Body of pancreas (tissue), 4 donors: ENCODE measurements at regions not wholly inside any gene's neighbourhood (a gene's known extent, or its start where the extent isn't known, plus 50 kb on each side); places are given as distances from the start of the nearest gene placed in this dataset.

ENCODE experiments used
- CTCF ChIP-seq, 7 experiments: fragments of 450-650 bp in 4 of 7; fragments of 200-600 bp in 3 of 7; sonication (generic) in 3 of 7; IDR thresholded peaks; one replicate each; pipeline ENCODE4 v1.5.1; 2016 to 2019; ENCODE audit warnings: antibody characterized with exemption in 7 of 7
- POLR2A ChIP-seq, 3 donors: fragments of 450-650 bp; IDR thresholded peaks; one replicate each; pipeline ENCODE4 v1.6.1; 2016; ENCODE audit warnings: antibody characterized with exemption in 3 of 3, mild to moderate bottlenecking in 2 of 3

- TF ChIP-seq CTCF (IDR thresholded peaks at IDR 0.05): no peak
- TF ChIP-seq POLR2A (IDR thresholded peaks at IDR 0.05): no peak
Measured at GRCh38 chr2:198811198-198811597, 646.5 kb downstream of the SATB2 start.
